GM19467 (cell line): ENCODE measurements at regions not wholly inside any gene's neighbourhood (a gene's known extent, or its start where the extent isn't known, plus 50 kb on each side); places are given as distances from the start of the nearest gene placed in this dataset.
"Not testable (repeated sequence)": the region's sequence is repeated elsewhere in the genome, so short reads cannot be mapped to it uniquely, and the experiment has no call there.

Source experiments
- ATAC-seq: cut with Tn5 transposase; IDR thresholded peaks from one replicate; pipeline ENCODE4 v1.9.1; 2021; ENCODE audit warnings: mild to moderate bottlenecking, moderate library complexity; ENCODE audit not compliant: unreplicated experiment

DNA sequence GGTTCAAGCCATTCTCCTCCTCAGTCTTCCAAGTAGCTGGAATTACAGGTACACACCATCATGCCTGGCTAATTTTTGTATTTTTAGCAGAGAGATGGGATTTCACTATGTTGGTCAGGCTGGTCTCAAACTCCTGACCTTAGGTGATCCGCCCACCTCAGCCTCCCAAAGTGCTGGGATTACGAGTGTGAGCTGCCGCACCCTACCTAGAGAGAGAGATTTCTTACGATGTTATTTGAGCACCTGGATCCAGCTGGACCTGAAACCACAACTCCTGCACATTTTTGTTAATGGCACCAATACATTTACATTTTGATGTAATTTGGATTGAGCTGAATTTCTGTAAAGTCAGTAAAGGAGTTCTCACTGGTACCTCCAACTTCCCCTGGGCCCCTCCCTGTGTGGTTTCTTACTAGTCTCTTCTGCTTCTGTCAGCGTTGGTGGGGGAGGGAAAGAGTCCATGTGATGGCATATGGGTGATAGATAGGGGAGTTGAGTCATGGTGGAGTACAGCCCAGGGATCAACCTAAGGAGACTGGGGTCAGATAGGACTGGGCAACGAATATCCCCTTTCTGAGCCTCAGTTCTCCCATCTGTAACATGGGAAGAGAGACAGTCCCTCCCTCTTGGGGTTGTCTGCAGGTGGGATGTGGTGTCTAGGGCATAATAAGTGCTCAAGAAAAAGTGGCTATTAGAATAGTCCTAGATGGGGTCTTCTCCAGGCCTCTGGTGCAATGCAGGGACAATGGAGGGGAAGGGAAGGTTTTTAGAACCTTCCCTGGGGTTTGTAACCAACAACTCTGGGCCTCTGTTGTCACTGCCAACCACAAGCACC lies 83.3 kb upstream of the MED13L start:
- ATAC-seq, result no peak

DNA sequence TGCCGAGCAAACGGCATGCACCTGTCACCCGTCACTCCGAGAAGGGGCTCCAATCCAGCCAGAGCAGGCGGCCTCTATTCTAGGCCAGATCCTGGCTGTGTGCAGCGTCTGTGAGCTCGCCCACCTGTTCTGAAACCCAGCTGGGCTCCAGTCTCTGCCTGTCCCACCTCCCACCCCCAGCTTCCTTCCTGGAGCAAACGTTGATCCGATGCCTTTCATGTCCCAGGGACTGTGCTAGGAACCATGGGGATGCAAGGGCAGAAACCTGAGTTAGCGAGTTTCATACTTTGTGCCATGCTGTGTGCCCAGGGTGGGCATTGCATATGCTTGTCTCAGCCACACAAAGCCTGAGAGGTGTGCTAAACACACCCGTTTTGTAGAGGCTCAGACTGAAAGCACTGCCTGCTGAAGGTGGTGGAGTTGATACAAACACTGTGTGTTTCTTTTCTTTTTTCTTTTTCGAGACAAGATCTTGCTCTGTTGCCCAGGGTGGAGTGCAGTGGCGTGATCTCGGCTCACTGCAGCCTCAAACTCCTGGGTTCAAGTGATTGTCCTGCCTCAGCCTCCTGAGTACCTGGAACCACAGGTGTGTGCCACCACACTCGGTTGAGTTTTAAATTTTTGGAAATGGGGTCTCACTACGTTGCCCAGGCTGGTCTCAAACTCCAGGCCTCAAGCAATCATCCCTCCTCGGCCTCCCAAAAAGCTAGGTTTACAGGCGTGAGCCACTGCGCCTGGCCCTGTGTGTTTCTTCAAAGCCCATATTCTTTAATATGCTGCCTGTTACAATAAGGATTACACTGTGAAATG lies 84.1 kb upstream of the MED13L start:
- no peak for ATAC-seq

DNA sequence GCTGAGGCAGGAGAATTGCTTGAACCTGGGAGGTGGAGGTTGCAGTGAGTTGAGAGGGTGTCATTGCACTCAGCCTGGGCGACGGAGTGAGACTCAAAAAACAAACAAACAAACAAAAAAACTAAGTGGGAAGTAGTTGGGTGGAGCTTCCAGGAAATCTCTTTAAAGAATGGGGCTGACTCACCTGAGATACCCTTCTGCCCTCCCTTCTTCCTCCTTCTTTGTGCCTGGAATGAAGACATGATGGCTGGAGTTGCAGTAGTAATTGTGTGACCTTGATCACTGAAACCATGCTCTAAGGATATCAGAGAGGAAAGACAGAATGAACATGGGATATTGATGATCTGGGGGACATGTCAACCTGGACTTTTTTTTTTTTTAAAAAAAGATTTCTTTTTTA lies 87.6 kb upstream of the MED13L start:
- ATAC-seq, result no peak

DNA sequence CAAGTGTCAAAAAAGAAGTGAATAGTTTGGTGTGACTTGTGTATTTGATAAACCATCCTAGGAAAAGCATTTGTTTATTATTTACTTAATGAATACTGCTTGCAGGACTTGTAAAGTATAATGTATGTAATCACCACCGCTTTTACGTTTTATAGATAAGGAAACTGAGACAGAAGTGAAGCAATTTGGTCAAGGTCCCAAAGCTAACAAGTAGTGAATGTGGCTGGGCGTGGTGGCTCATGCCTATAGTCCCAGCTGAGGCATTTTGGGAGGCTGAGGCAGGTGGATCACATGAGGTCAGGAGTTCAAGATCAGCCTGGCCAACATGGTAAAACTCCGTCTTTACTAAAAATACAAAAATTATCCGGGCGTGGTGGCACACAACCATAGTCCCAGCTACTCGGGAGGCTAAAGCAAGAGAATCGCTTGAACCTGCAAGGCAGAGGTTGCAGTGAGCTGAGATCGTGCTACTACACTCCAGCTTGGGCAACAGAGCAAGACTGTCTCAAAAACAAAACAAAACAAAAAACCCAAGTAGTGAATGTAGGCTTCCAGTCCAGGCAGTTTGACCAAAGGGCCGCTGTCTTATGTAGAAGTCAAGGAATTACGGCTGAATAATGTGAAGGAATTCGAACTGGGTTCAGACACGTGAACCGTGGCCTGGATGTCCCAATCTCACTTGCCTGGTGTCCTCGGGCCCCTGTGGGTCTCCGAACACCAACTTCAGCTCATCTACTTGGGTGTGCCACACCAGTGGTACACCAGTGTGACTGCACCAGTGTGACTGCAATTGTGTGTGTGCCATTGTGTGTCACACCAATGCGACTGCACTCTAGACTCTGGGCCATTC lies 88.3 kb upstream of the MED13L start:
- ATAC-seq, result no peak

DNA sequence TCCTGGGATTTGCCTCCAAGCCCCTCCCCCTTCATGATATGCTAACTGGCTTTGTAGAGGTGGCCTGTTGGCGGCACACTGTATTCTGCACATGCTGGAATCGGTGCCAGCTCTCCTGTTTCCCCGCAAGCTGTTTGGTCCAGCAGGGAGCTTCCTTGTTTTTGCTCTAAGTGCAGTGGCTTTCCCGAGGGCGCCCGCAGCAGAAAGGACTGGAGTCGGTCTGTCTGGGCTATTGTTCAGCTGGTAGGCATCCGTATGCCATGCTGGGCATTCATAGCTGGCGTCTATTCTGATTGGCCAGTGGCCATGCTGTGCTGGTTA lies 88.9 kb upstream of the MED13L start:
- no peak for ATAC-seq

DNA sequence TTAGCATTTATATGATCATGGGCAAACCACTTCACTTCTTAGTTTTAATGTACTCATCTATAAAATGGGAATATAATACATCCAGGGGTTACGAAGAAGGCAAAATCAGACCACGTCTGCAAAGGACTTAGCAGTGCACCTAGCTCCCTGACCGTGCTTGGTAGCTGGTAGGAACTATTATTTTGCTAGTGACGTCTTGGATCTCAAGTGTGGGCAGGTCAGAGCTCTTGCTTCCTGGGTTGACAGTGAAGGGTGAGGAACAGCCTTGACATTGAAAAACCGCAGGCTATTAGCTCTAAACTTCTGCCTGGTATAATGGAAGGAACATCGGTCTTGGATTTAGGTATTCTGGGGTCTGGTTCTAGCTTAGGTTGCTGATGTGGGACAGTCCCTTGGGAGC lies 89.3 kb upstream of the MED13L start:
- no peak for ATAC-seq

DNA sequence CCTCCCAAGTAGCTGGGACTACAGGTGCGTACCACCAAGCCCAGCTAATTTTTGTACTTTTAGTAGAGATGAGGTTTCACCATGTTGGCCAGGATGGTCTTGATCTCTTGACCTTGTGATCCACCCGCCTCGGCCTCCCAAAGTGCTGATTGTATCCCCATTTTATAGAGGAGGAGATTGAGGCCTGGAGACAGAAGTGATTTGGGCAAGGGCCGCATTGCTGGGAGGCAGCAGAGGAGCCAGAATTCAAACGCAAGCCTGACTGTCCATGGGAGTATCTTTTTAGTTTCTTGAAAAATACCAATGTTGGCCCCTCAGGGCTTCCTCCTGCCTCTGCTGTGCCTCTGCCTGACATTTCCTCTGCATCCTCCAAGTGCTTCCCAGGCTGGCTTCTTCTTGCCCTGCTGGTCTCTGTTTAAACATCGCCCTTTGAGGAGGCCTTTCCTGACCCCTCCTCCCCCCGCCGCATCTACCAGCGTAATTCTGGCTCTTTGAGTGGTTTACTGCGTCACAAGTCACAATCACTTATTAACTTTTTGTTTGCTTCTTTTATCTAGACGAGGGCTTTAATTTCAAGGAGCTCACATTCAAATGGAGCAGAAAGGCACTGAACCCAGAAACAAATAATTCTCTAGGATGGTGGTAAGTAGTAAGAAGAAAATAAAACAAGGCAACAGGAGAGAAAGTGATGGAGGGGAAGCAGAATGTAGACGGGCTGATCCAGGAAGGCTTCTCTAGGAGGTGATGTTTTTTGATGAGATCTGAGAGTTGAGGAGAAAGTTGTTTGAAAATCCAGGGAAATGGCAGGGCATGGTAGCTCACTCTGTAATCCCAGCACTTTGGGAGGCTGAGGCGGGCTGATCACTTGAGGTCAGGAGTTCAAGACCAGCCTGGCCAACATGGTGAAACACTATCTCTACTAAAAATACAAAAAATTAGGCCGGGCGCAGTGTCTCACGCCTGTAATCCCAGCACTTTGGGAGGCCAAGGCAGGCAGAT lies 91.0 kb upstream of the MED13L start:
- no peak for ATAC-seq

DNA sequence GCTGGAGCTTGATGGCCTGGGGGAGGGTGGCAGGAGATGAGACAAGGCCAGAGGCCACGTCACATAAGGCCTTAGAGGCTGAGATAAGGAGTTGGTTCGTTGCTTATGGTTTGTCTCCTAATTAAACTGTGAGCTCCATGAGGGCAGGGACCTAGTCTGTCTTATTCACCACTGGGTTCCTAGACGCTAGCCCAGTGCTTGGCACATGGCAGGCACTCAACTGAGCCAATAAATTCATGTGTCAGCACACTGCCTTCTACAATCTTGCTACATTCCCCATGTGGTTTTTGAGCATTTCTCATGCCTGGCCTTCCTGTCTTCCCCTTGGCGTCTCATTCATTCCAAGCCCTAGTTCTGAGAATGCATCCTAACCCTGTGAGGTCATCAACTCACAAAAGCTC lies 92.5 kb upstream of the MED13L start:
- no peak for ATAC-seq

DNA sequence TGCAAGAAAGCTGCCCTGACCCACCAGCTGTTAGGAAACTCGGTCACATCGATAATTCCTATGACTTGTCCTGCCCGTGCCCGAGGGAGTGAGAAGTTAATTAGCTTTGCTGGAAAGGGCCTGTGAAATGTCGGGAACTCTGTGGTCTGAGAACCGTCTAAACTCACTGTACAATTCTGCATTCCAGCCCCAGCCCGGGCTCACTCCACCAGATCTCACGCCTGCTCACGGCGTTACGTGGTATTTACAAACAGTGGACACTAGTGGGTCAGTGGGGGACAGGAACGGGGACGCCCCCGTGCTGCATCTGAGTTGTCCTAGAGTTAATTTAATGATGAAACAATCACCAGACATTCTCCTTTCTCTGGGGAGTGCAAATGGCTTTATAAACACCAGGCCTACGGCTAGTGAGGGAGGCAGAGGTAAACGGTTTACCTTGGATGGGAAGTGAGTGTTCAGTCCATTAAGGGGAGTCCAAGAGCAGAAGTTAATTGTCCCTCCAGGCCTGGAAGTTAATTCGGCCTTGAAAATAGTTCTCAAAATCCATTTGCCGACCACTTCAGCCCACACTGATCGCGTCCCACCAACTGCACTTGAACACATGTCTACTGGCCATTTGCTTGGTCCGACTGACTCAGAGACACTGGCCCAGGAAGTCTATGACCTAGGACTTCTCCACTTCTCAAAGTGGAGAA lies 93.5 kb upstream of the MED13L start:
- no peak for ATAC-seq

DNA sequence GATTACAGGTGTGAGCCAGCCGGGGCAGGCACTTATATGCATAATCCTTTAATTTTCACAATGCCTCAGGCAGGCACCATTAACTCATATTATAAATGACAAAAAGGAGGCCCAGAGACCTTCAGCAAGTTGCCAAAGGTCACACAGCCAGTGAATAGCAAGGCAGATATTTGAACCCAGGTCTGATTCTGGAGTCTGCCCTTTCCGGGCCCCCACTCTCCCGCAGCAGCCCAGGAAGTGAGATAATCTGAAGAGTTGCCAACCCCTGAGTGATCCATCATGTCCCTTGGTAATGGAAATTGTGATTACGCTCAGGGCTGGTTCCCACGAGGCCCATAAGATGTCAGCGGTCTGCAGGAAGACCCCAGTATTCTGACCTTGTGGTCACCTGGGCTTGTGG lies 95.3 kb upstream of the MED13L start:
- ATAC-seq, result no peak

DNA sequence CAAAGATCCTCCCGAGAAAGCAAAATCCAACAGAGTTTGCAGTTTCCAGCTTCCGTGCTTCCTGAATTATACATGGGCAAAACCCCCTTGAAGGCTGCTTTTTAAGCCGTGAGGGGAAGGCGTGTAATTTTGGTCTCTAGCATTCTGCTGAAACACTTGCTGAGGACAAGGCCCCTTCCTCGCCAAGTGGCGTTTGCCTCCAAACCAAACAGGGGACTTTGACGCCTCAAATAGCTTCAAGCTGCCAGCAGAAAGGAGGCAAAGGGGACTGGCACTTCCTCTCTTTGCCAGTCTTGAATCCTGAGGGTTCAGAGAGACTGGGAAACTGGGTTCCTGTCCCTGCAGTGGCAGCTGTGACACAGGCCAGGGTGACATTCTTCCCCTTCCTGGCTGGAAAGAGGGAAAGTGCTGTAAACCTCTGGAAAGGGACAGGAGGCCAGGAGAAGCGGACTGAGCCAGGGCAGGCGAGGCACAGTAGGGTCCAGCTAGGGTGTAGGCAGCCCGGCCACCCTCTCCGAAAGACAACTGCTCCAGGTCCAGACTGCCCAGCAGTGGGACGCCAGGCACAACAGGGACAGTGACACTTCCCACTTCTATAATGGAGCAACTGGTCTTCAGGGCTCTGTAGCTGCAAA lies 96.2 kb upstream of the MED13L start:
- no peak for ATAC-seq

DNA sequence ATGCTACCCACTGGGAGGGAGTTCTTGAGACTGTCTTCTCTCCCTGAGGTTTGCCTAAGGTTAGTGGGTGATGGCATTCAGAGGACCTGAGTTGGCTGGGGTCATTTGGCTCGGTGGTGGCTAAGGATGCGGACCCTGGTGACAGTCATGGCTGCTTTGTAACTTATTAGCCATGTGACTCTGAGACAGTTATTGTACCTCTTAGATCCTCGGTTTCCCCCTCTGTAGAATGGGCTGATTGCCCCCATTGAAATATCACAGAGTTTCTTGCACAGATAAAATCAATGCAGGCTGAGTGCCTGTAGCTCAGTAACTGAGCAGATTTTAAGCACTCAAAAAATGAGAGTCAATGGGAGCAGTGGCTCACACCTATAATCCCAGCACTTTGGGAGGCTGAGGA lies 96.7 kb upstream of the MED13L start:
- no peak for ATAC-seq

DNA sequence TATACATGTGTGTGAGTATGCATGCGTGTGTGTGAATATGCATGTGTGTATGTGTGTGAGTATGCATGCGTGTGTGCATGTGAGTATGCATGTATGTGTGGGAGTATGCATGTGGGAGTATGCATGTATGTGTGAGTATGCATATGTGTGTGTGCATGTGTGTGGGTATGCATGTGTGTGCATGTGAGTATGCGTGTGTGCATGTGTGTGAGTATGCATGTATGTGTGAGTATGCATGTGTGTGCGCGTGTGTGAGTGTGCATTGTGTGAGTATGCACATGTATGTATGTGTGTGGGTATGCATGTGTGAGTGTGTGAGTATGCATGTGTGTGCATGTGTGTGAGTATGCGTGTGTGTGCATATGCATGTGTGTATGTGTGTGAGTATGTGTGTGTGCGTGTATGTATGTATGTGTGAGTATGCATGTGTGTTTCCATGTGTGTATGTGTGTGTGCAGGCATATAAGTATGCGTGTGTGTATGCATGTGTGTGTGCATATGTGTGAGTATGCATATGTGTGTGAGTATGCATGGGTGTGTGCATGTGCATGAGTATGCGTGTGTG lies 97.9 kb upstream of the MED13L start:
- ATAC-seq, result no peak

DNA sequence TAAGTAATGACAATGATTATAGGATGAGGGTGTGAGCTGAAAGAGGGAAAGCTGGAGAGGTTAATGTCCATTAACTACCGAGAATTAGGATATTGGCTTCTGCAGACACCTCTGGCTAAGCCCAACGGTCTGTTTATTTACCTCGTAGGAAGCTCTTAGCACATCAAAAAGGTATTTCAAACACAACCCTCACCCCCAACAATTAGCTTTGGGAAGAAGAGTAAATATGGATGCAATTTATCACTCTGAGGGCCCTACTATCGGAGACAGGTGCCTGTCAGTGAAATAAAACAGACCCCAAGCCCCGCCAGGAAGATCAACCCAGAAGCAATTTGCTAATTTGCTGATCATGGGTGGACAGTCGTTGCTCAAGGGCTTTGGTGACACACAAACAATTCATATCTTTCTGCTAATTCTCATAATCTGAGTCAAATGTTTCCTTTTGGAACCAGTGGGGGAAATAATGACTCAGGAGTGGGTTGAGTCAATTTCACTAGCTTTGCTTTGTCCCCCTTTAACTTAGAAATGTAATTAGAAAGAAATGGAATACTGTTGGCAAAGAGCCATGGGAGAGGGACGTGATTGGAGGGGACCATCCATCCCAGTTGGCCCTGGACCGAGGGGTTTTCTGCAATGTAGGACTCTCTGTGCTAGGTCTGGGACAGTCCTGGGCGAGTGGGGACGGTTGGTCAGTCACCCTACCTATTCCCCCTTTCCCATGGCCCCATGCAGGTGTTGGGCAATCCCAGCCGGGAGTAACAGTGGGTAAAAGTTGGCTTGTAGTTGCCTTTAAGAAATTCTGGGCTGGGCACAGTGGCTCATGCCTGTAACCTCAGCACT lies 99.1 kb upstream of the MED13L start:
- no peak for ATAC-seq

DNA sequence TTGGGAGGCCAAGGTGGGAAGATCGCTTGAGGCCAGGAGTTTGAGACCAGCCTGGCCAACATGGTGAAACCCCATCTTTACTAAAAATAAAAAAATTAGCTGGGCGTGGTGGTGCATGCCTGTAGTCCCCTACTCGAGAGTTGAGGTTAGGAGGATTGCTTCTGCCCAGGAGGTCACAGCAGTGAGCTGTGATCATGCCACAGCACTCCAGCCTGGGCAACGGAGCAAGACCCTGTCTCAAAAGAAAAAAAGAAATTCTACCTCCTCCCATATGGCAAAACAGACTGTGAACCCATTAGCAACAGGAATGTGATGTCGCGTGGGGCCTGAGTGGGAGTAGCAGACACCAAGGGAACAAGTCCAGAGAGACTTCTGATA lies 99.7 kb upstream of the MED13L start:
- not testable (repeated sequence) for ATAC-seq

DNA sequence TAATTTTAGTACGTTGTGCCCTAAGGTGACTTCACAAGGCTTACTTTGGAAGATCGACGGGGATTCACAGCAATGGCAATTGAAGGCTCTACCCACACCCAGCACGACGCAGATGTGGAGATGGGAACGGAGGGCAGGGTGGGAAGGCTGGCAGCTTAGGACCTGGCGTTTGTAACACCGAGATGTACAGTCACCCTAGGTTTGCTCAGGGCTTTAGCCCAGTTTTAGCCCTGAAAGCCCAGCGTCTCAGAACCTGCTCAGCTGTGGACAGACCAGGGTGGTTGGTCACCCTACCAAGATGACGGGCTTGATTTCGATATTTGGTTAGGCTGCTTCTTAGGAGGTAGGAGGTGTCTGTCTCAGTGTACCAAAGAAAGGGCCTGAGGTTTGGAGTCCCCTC lies 100.5 kb upstream of the MED13L start:
- ATAC-seq, result no peak

DNA sequence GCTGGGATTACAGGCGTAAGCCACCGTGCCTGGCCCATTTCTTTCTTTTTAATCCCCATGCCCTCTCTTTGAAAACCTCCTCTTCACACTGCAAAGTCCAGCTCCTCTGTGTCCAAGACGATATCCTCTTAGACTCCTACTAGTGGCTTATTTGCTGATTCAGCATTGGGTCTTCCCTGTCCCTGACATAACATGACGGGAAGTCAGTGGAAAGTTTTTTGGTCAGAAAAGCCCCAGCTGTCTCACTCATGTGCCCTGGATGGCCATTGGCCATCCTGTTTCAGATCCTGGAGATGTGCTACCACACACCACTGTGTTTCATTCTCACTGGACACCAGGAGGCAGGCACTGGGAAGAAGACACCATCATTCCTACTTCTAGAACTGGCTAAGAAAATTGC lies 102.6 kb upstream of the MED13L start:
- ATAC-seq, result no peak

DNA sequence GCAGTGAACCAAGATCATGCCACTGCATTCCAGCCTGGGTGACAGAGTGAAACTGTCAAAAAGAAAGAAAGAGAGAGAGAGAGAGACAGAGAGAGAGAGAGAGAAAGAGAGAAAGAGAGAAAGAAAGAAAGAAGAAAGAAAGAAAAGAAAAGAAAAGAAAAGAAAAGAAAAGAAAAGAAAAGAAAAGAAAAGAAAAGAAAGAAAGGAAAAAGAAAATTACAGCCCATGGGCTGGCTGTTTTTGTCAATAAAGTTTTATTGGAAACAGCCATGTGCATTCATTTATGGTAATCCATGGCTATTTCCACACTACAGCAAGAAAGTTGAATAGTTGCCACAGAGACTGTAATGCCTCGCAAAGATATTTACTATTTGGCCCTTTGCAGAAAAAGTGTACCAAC lies 103.2 kb upstream of the MED13L start:
- not testable (repeated sequence) for ATAC-seq
